ENCODE measurements at regions not wholly inside any gene's neighbourhood (a gene's known extent, or its start where the extent isn't known, plus 50 kb on each side); places are given as distances from the start of the nearest gene placed in this dataset.

DNA sequence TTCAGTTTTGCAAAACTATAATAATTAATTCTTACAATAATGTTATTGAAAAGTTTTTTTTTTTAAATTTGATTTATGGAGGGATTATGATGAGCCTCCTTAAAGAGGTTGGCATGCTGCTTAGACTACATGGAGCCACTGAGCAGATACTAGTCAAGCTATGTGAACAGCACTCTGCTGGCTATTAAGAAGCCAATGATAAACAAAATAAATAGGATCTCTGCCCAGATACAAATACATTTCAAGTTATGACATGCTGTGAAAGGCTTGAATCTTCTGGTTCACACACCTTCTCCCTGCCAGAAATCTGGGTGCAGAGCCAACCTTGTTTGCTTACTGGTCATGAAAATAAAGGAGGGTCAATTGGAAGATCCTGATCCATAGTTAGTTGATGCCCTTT is 107.4 kb upstream of the NAV3 start:
- ATAC-seq (ENCODE audit: insufficient read depth, low FRiP score) (no peak), DNase-seq (peak in 2 of 3 donors; percentile 17 to 46)
- Histone ChIP-seq H3K27ac (ENCODE audit: low read depth in 1 of 2, low read length in 1 of 2) (no peak overlapping the region), H3K9ac (ENCODE audit: insufficient read depth in 1 of 2, low read length in 2 of 2) (no peak overlapping the region), H3K4me3 (no peak overlapping the region), H3K36me3 (ENCODE audit: control insufficient read depth in 4 of 4, insufficient read depth in 4 of 4, low read length in 4 of 4) (no peaks in the 10 kb centered on the region), H3K27me3 (ENCODE audit: control insufficient read depth in 3 of 3, insufficient read depth in 3 of 3, low read length in 2 of 3) (no peaks in the 10 kb centered on the region), H3K9me3 (ENCODE audit: control insufficient read depth in 4 of 4, insufficient read depth in 3 of 4, low read length in 3 of 4) (peaks cover 0 to 2% (median 0%) of the 10 kb centered on the region in 4 donors), H3K4me1 (ENCODE audit: control insufficient read depth in 5 of 5, insufficient read depth in 5 of 5, low read length in 5 of 5) (peaks cover 0 to 36% (median 0%) of the 10 kb centered on the region in 5 donors)
- TF ChIP-seq, protein P1, sequence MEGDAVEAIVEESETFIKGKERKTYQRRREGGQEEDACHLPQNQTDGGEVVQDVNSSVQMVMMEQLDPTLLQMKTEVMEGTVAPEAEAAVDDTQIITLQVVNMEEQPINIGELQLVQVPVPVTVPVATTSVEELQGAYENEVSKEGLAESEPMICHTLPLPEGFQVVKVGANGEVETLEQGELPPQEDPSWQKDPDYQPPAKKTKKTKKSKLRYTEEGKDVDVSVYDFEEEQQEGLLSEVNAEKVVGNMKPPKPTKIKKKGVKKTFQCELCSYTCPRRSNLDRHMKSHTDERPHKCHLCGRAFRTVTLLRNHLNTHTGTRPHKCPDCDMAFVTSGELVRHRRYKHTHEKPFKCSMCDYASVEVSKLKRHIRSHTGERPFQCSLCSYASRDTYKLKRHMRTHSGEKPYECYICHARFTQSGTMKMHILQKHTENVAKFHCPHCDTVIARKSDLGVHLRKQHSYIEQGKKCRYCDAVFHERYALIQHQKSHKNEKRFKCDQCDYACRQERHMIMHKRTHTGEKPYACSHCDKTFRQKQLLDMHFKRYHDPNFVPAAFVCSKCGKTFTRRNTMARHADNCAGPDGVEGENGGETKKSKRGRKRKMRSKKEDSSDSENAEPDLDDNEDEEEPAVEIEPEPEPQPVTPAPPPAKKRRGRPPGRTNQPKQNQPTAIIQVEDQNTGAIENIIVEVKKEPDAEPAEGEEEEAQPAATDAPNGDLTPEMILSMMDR (IDR thresholded peaks at IDR 0.05; ENCODE audit: control extremely low read depth, extremely low read depth) = no peak

DNA sequence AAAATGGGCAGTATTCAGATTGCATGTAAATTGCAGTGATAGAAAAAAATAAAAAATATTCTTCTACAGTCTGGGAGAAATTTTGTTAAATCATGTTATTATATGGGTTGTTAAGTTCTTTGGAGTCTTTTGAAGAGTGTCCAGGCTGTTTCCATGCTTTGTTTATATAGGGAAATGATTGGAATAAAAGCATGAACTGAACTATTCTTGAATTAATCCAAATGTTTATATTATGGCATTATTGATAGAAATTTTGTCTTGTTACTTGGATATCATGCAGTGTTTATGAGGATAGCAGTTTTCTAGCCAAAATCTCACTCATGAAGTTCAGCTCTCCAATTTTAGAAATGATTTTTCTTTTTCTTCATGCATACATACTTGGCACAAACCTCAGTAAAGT is 108.2 kb upstream of the NAV3 start:
- Histone ChIP-seq H3K27ac (ENCODE audit: low read depth in 1 of 2, low read length in 1 of 2) (no peak overlapping the region), H3K36me3 (ENCODE audit: control insufficient read depth in 4 of 4, insufficient read depth in 4 of 4, low read length in 4 of 4) (no peaks in the 10 kb centered on the region), H3K9ac (ENCODE audit: insufficient read depth in 1 of 2, low read length in 2 of 2) (no peak overlapping the region), H3K27me3 (ENCODE audit: control insufficient read depth in 3 of 3, insufficient read depth in 3 of 3, low read length in 2 of 3) (no peaks in the 10 kb centered on the region), H3K9me3 (ENCODE audit: control insufficient read depth in 4 of 4, insufficient read depth in 3 of 4, low read length in 3 of 4) (peaks cover 0 to 5% (median 0%) of the 10 kb centered on the region in 4 donors), H3K4me3 (no peak overlapping the region), H3K4me1 (ENCODE audit: control insufficient read depth in 5 of 5, insufficient read depth in 5 of 5, low read length in 5 of 5) (peaks cover 0 to 36% (median 0%) of the 10 kb centered on the region in 5 donors)
- DNase-seq (peak in 2 of 3 donors; percentile 76 to 82), ATAC-seq (ENCODE audit: insufficient read depth, low FRiP score) (no peak)
- TF ChIP-seq, protein P1 (IDR thresholded peaks at IDR 0.05; ENCODE audit: control extremely low read depth, extremely low read depth) = no peak

DNA sequence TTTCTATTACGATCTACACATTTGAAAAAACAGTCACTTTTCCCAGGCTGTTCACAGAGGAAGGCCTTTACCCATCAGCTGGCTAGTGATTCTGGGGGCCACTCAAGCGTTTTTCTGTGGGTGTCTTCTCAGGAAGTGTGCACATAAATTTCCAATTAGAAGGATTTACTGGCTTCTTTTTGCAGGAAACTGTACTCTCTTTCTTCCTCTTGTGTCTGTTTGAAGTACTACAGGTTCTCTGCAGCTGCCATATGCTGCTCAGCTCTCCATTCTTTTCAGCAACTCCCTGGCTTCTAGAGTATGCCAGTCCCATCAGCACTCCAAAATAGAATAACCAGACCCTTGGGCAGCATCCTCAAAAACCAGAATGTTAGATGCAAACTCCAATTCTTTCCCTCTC is 110.4 kb upstream of the NAV3 start:
- ATAC-seq (ENCODE audit: insufficient read depth, low FRiP score) (no peak), DNase-seq (no peak)
- Histone ChIP-seq H3K27ac (ENCODE audit: low read depth in 1 of 2, low read length in 1 of 2) (no peak overlapping the region), H3K4me3 (no peak overlapping the region), H3K9ac (ENCODE audit: insufficient read depth in 1 of 2, low read length in 2 of 2) (no peak overlapping the region), H3K4me1 (ENCODE audit: control insufficient read depth in 5 of 5, insufficient read depth in 5 of 5, low read length in 5 of 5) (peaks cover 0 to 26% (median 0%) of the 10 kb centered on the region in 5 donors), H3K36me3 (ENCODE audit: control insufficient read depth in 4 of 4, insufficient read depth in 4 of 4, low read length in 4 of 4) (no peaks in the 10 kb centered on the region), H3K27me3 (ENCODE audit: control insufficient read depth in 3 of 3, insufficient read depth in 3 of 3, low read length in 2 of 3) (no peaks in the 10 kb centered on the region), H3K9me3 (ENCODE audit: control insufficient read depth in 4 of 4, insufficient read depth in 3 of 4, low read length in 3 of 4) (peaks cover 0 to 5% (median 0%) of the 10 kb centered on the region in 4 donors)
- TF ChIP-seq, protein P1 (IDR thresholded peaks at IDR 0.05; ENCODE audit: control extremely low read depth, extremely low read depth) = no peak
- 35 to 42% methylated on average over 2 of the region's 2 CpGs for WGBS, 2 donors

DNA sequence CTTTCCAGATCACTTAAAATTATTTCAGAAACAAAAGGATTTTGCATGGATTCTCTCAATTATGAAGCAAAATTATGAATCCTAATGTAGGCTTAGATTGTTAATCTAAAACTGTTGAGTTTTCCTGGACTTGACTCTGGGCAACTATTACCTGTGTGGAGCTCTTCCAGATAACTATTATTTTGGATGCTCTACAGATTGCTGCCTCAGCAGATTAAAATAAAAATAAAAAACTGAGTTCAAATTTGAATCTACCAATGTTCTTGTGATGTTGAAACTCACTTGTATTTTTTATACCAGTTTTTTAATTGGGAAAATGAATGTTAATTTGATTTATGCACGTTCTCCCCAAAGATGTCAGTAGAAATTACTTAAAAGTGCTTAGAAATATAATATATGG is 120.5 kb upstream of the NAV3 start:
- ATAC-seq (ENCODE audit: insufficient read depth, low FRiP score) = no peak

More for the DNA sequence above, 120.5 kb upstream of the NAV3 start:
- H3K36me3 ChIP-seq (ENCODE audit: control insufficient read depth in 4 of 4, insufficient read depth in 4 of 4, low read length in 4 of 4) = no peaks in the 10 kb centered on the region
- TF ChIP-seq, protein P1 (IDR thresholded peaks at IDR 0.05; ENCODE audit: control extremely low read depth, extremely low read depth) = no peak
- 67 to 85% methylated on average over 1 of the region's 1 CpG for WGBS, 2 donors
- H3K4me1 ChIP-seq (ENCODE audit: control insufficient read depth in 5 of 5, insufficient read depth in 5 of 5, low read length in 5 of 5) = peaks cover 0 to 2% (median 0%) of the 10 kb centered on the region in 5 donors
- no peak overlapping the region for H3K9ac ChIP-seq (ENCODE audit: insufficient read depth in 1 of 2, low read length in 2 of 2)
- no peak overlapping the region for H3K4me3 ChIP-seq
- no peak overlapping the region for H3K27ac ChIP-seq (ENCODE audit: low read depth in 1 of 2, low read length in 1 of 2)
- no peaks in the 10 kb centered on the region for H3K27me3 ChIP-seq (ENCODE audit: control insufficient read depth in 3 of 3, insufficient read depth in 3 of 3, low read length in 2 of 3)
- no peaks in the 10 kb centered on the region for H3K9me3 ChIP-seq (ENCODE audit: control insufficient read depth in 4 of 4, insufficient read depth in 3 of 4, low read length in 3 of 4)
- no peak for DNase-seq

All from lung (tissue), 11 donors.